Amygdala (tissue), 56 donors: ENCODE measurements at regions not wholly inside any gene's neighbourhood (a gene's known extent, or its start where the extent isn't known, plus 50 kb on each side); places are given as distances from the start of the nearest gene placed in this dataset.
"Not testable (repeated sequence)": the region's sequence is repeated elsewhere in the genome, so short reads cannot be mapped to it uniquely, and the experiment has no call there.

Experiments
- DNase-seq, 56 donors: peaks; one replicate each; lab custom pipeline; 2025; lab: John Stamatoyannopoulos, UW

DNA sequence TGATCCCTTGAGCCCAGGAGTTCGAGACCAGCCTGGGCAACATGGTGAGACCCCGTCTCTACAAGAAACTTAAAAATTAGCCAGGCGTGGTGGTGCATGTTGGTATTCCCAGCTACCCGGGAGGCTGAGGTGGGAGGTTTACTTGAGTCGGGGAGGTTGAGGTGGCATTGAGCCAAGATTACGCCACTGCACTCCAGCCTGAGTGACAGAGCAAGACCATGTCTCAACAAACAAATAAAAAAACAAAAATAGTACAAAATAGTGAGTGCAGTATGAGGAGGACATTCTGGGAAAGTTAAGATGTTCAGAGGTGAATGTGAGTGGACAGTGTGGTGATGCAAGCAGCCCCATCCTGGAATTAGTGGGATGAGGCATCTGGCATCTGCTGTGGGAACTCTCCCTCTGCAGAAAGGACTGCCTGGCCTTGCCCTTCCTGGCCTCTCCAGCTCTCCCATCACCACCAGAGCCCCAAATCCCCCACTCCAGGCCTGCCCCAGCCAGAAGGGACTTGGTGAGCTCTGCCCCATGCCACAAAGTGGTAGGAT lies 96.6 kb upstream of the PARD3 start:
- no peak for DNase-seq

DNA sequence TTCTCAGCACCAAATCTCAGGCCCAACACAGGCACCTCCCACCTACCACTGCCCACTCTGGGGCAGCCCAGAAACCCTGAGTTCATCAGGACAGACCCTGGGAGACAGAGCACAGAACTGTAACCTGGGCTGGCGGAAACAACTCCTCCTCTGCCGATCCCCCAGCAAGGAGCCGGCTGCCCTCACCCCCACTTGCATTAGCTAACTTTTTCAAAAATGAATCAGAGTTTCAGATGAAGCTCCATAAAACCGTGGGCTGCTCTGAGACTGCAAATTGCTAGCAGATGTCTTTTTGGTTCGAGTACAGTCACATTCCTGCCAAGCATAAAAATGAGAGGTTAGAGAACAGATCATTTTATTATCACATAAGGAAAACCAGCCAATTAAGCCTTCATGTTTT lies 93.4 kb upstream of the PARD3 start:
- peak in 15 of 56 donors; percentile 2 to 39 (median 20) for DNase-seq

DNA sequence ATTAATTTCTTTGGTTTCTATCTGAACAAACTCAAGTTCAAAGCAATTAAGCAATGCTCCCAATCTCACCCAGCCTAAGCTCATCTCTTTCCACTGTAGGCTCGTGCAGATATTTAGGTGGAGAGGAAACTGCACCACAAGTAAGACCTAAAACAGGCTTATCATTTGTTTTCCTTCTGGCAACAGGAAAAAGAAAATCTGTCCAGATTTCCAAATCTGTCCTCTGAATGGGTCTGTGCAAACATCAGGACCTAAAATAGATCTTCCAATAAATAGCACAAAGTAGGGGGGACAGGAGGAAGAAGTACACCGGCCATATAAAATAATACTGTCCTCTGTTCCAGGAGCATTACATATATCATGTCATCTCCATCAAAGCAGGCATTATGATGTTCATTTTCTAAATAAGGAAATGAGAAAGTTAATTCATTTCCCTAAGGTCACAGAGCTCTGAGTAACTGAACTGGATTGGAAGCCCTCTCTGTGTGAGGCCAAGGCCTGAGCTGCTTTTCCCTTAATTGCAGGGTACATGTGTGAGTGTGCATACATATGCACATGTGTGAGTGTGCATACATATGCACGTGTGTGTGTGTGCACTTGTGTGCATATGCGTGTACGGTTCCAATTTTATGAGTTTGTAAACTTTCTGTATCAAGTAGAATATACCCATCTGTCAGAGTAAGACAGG lies 92.8 kb upstream of the PARD3 start:
- DNase-seq = no peak

DNA sequence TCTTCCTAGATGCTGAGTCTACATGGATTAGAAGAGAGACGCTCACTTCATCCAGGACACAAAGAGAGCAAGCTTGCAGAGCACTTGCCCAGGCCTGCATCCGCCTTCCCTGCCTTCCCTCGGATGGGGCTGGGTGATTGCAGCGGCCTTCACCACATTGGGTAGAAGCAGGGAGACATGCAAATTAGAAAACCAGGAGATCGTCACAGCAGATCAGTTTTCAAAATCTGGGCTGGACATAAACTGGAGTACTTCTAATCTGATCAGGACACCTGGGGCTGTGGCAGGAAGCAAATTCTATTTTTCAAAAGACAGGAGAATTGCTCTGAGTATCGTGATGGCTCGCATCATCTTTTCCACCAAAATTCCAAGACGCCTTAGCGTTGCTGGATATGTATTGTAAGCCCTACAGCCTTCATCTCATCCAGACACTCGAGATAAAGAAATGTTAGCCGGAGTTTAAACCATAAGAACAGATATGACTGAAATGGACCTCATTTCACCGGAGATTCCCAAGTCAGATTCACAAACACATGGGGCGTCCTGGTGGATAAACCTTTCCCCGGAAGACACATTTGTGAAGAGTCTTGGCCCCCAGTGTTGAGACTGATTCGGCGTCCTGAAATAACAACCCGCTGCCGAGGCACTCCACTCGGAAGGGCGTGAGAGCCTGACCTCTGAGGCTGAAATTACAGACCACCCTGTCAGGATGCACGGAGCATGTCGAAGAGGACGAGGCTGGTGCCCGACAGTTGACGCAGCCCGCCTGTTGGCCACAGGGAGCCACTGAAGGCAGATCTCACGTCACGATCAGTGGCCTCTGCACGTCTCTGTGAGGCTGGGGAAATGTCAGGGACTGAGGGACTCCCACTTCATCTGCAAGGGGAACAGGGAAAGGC lies 91.2 kb upstream of the PARD3 start:
- DNase-seq = no peak

DNA sequence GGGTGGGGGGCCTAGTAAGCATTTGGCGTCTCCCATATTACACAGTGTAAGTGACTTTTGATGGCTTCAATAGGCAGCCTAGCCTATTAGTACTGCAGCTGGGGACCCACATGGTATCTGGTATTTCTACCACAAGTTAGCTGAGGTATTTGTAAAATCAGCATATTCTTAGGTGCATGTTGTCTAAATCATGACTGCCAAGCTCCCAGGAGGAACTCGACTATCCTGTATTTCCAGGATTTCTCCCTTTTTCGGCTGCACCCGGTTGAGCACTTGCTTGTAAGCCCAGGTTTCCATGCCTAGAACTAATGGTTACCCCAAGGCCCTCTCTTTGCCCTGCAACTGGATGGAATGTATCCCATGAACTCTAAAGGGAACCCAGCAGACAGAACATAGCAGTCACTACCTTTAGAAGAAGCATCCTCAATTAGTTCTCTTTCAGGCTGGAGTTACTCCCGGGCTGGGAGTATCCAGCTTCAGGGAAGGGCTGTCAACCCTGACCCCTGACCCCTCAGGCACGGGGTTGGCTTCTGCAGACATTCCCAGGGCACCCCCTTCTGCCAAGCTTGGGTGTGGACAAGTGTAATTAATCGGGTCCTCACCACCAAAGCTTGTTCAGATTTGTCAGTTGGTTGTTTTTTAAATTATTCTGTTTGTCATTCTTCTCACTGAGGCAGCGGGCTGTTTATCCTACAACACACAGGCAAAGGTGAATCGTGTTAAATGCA lies 90.3 kb upstream of the PARD3 start:
- no peak for DNase-seq

DNA sequence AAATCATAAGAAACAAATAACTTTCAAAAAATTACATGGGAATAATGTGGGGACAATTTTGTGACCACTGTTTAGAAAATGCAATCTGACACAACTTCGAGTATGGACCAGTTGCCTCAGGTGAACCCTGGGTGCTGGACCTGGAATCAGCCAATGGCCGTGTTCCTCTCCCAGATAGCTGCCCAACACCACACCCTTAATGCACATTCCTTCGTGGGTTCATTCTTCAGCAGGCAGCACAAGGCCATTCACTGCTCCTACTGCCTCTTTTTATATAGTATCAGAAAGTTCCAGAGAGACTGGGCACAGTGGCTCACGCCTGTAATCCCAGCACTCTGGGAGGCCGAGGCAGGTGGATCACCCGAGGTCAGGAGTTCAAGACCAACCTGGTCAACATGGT lies 89.1 kb upstream of the PARD3 start:
- DNase-seq = no peak

DNA sequence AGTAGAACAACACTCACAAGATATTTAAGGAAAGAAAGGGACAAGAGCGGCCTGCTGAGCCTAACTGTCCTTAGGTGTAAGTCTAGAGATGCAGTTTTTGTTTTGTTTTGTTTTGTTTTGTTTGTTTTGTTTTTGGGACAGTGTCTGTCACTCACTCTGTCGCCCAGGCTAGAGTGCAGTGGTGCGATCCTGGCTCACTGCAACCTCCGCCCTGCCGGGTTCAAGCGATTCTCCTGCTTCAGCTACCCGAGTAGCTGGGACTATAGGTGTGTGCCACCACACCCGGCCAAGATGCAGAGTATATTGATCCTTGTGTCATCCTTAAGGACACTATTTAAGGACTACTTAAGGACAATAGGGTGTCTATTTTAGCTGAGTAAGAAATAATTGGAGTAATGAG lies 84.1 kb upstream of the PARD3 start:
- DNase-seq = no peak

DNA sequence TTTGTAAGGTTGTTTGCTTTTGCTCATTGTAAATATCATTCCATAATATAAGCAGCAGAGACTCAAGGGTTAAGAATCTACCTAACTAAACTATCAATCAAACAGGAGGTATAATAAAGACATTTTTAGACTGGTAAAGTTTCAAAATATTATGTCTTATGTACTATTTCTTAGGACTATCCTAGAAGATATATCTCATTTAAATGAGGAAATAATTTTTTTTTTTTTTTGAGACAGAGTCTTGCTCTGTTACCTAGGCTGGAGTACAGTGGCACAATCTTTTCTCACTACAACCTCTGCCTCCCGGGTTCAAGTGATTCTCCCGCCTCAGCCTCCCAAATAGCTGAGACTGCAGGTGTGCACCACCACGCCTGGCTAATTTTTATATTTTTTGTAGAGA lies 80.9 kb upstream of the PARD3 start:
- DNase-seq = no peak

DNA sequence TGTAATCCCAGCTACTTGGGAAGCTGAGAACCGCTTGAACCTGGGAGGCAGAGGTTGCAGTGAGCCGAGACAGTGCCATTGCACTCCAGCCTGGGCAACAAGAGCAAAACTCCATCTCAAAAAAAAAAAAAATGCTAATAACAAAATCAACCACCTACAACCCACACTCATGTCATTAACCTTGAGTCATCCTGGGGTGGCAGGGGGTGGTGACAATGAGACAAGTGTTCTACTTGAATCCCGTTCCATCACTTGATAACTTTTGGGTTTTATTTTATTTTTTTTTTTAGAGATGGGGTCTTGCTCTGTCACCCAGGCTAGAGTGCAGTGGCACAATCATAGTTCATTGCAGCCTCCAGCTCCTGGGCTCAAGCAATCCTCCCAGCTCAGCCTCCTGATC lies 80.0 kb upstream of the PARD3 start:
- DNase-seq = not testable (repeated sequence)

DNA sequence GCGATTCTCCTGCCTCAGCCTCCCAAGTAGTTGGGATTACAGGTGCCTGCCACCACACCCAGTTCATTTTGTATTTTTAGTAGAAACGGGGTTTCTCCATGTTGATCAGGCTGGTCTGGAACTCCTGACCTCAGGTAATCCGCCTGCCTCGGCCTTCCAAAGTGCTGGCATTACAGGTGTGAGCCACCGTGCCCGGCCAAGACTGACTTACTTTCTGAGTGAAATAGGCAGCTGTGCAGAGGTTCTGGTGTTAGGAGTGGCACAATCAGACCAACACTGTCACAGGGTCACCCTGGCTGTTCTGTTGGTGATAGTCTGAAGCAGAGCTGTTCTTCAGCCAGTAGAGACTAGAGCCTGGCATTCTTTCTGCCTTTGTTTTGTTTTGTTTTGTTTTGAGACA lies 77.4 kb upstream of the PARD3 start:
- DNase-seq = not testable (repeated sequence)

DNA sequence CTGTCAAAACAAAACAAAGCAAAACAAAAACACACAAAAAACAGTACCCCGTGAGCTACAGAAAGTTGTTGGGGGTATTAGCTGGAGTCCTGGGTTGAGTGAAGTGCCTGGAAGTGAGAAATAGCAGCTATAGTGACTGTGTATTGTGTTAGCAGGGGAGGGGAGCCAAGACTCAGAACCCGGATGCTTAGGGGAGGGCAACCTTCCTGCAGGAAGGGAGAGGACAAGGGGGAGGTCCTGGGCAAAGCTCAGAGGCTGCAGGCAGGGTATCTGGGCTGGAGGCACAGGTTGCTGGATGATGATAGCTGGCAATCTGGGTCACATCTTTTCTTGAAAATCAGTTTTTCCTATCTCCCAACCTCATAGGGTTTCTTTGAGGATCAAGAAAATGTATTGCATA lies 75.8 kb upstream of the PARD3 start:
- no peak for DNase-seq

DNA sequence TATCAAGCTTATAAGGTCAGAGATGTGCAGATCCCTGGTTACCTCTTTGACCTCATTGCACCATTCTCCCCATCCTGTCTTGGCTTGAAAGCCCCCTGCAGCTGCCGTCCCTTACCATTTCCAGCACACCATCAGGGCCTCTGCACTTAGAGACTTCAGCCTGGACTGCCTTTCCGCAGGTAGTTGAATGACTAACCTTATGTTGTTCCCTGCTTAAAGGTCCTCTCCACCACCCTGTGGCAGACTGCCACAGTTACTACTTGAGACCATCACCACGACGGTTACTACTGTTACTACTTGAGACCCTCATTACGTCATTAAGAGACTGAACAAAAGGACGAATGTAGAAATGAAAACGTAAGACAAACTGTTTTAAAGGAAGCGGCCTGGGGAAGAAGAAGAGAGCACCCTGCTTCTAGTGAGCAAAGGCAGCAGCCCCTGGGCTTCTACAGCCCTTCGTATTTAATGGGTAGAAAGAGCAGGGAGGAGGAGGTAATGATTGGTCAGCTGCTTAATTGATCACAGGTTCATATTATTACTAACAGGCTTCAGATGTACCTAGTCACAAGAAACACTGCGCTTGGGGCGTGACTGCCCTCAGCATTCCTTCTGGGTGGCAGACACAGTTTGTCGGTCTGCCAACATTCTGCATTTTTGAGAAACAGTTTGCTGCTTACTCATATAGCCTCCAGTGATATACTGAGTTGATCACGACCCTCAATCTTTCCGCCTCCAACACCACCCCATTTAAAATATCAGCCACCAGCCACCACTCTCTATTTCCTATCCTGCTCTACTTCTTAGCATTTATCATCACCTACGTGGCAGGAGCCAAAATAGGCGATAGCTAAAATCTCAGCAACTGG lies 74.1 kb upstream of the PARD3 start:
- no peak for DNase-seq

DNA sequence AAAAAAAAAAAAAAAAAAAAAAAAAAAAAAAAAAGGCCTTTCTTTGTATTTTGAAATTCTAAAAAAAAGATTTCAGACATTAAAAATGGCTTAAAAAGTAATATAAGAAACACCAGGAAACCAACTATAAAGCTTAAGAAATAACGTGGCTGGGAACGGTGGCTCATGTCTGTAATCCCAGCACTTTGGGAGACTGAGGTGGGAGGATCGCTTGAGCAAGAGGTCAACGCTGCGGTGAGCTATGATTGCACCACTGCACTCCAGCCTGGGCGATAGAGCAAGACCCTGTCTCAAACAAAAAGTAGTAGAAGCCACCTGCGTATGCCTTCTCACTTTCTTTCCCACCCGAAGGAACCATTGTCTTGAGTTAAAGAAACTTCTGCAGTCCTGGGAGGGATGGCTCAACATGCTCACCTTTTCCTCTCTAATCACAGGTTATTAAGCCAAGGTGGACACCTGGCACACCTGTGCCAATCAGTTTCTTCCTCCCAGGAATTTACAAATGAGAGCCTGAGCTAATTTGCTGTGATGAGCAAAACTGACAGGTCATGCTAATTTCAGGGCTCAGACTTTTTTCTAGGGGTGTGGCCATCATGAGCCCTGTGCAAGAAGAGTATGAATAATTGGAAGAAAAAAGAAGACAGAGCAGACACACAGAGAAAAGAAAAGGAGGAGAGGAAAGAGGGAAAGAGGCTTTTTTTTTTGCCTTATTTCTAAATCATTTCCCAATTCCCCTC lies 72.0 kb upstream of the PARD3 start:
- no peak for DNase-seq

DNA sequence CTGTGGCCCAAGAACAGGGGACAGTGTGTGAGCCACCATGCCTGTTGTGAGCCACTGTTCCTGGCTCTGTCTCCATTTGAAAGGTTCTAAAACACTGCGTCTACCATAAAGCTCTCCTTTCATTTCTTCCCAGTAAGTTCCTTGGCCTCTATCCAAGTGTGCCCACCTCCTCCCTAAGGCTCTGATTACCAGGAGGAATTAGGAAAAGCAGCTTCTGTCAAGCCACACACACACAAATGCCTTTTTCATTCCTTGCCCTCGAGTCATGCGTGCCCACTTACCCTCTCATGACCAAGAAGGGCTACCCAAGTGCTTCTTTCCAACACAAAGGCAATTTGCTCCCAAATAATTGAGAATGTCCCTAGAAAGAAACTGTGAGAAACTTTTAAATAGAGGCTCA lies 70.8 kb upstream of the PARD3 start:
- DNase-seq = no peak

DNA sequence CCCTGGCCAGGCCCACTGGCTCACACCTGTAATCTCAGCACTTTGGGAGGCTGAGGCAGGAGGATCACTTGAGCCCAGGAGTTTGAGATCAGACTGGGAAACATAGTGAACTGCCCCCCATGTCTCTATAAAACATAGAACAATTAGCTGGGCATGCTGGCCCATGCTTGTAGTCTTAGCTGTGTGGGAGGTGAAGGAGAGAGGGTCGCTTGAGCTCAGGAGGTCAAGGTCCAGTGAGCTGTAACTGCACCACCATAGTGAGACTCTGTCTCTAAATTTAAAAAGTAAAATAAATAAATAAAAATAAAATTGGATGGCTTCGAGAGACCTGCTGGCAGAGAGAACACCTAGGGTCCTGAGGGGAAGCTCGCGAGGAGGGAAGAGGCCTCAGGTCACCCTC lies 69.9 kb upstream of the PARD3 start:
- no peak for DNase-seq

DNA sequence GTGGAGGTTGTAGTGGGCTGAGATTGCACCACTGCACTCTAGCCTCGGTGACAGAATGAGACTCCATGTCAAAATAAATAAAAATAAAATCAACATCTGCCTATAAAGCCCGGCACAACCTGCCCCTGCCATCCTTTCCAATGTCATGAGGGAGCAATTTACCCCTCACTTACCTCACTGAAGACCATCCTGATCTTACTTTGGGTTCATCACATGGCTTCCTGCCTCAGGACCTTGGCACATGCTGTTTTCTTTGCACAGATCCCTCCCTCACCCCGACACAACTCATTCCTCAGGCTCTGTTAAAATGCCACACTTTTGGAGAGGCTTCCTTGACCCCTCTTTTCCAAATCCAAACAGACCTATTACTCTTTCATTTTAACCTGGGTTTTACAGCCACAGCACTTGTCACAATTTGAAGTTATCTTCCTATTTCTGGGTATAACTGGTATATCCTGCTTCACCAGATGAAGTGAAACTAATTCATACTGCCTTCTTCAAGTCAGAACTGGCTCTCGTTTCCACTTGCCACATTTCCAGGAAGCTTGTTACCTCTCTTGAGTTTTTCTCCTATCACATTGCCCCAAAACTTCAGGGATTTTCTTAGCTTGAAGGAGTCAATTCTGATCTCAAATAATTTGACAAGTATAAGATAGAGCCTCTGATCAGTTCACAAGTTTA lies 69.3 kb upstream of the PARD3 start:
- DNase-seq = no peak

DNA sequence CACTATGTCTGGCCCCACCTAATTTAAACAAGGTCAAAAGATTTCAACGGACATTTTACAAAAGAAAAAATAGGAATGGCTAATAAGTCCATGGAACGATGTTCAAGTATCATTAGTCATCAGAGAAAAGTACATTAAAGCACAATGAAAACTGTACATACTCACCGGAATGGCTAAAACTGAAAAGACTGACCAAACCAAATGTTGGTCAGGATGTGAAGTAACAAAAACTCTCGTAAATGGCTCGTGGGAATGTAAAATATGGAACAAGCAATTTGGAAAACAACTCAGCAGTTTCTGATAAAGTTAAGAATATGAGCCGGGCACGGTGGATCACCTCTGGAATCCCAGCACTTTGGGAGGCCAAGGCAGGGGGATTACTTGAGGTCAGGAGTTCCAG lies 65.7 kb upstream of the PARD3 start:
- DNase-seq = no peak

DNA sequence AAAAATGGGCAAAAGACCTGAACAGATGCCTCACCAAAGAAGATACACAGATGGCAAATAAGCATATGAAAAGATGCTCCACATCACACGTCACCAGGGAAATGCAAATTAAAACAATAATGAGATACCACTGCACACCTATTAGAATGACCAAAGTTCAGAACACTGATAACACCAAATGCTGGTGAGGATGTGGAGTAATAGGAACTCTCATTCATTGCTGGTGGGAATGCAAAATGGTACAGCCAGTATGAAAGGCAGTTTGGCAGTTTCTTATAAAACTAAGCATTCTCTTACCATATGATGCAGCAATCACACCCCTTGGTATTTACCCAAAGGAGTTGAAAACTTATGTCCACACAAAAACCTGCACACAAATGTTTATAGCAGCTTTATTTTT lies 63.6 kb upstream of the PARD3 start:
- not testable (repeated sequence) for DNase-seq

DNA sequence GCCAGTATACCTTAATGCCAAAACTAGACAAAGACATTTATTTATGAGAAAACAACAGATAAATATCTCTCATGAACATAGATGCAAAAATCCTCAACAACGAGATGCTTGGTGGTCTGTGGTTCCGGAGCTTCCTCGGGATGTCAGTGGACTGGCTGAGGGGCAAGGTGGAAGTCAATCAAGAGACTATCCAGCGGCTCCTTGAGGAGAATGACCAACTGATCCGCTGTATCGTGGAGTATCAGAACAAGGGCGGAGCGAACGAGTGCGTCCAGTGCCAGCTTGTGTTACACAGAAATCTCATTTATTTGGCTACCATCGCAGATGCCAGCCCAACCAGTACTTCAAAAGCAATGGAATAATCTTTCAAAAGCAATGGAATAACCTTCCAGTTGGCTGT lies 60.0 kb upstream of the PARD3 start:
- no peak for DNase-seq
